ENCODE measurements at regions not wholly inside any gene's neighbourhood (a gene's known extent, or its start where the extent isn't known, plus 50 kb on each side); places are given as distances from the start of the nearest gene placed in this dataset.

- H3K27me3 Mint-ChIP-seq, result peaks cover 7% of the 10 kb centered on the region
- no peaks in the 10 kb centered on the region for H3K4me1 Mint-ChIP-seq (ENCODE audit: low read depth)
- no peaks in the 10 kb centered on the region for H3K9me3 Mint-ChIP-seq (ENCODE audit: low read depth)
- H3K4me3 Mint-ChIP-seq, result no peak overlapping the region
- H3K36me3 Mint-ChIP-seq, result no peaks in the 10 kb centered on the region
- no peak overlapping the region for H3K27ac Mint-ChIP-seq
These were observed 303.8 kb upstream of the IRX4 start for GRCh38 chr5:2186472-2187015.

DNA sequence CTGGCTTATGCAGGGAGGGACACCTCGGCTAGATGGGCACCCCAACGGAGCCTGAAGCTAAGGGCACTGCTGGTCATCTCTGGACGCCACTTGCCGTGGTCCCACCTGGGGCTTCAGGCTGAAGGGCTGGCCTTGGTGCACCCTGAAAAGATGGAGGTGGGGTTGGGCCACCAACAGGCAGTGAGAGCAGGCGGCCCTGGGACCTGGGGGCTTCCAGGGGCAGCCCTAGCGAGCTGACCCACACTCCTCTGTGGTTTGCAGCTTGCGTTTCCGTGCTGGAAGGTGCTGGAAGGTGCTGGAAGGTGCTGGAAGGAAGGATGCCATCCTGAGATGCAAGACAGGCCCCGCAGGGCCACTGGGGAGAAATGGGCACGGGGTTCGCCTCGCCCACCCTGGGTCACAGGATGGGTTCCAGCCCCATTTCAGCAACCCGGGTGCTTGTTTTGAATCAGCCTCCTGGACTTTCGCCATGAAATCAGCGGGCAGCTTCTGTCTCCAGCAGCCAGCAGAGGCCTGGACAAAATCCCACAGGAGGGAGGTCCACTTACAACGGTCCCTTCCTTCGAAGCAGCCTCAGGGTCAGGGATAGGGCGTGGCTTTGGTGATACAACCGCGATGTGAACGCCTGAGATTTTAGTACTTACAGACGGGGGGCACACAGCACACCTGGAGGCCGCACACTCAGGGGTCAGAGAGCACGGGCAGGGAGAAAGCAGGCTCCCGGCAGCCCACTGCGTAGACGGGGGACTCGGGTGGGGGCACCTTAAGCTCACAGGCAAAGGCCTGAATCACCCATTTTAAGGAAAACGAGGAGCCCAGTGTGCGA is 303.1 kb upstream of the IRX4 start:
- Mint-ChIP-seq H3K4me3 (no peak overlapping the region), H3K27ac (no peak overlapping the region), H3K9me3 (ENCODE audit: low read depth) (no peaks in the 10 kb centered on the region), H3K36me3 (no peaks in the 10 kb centered on the region), H3K4me1 (ENCODE audit: low read depth) (no peaks in the 10 kb centered on the region), H3K27me3 (peaks cover 7% of the 10 kb centered on the region)

GRCh38 chr5:2184563-2185540 is 302.1 kb upstream of the IRX4 start:
- H3K27ac Mint-ChIP-seq, result no peak overlapping the region

DNA sequence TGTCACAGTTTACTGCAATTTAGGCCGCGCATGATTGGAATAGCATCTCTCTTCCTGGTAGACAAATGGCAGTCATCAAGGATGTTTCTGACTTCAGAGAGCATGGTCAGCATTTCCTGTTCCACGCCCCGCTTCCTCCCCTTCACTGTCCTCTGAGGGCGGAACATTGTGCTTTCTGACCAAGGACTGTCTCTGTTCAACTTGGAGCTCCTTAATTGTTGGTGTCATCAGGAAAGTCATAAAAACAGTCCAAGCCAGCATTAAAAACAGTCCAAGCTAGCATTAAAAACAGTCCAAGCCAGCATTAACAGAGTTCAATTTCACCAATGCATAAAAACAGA is 301.3 kb upstream of the IRX4 start:
- H3K4me3 Mint-ChIP-seq, result no peak overlapping the region
- H3K27ac Mint-ChIP-seq, result no peak overlapping the region
- H3K4me1 Mint-ChIP-seq (ENCODE audit: low read depth), result no peaks in the 10 kb centered on the region

More at GRCh38 chr5:2184563-2185540, 302.1 kb upstream of the IRX4 start:
- Mint-ChIP-seq H3K27me3 (peaks cover 7% of the 10 kb centered on the region), H3K4me1 (ENCODE audit: low read depth) (no peaks in the 10 kb centered on the region), H3K9me3 (ENCODE audit: low read depth) (no peaks in the 10 kb centered on the region), H3K4me3 (no peak overlapping the region), H3K36me3 (no peaks in the 10 kb centered on the region)

DNA sequence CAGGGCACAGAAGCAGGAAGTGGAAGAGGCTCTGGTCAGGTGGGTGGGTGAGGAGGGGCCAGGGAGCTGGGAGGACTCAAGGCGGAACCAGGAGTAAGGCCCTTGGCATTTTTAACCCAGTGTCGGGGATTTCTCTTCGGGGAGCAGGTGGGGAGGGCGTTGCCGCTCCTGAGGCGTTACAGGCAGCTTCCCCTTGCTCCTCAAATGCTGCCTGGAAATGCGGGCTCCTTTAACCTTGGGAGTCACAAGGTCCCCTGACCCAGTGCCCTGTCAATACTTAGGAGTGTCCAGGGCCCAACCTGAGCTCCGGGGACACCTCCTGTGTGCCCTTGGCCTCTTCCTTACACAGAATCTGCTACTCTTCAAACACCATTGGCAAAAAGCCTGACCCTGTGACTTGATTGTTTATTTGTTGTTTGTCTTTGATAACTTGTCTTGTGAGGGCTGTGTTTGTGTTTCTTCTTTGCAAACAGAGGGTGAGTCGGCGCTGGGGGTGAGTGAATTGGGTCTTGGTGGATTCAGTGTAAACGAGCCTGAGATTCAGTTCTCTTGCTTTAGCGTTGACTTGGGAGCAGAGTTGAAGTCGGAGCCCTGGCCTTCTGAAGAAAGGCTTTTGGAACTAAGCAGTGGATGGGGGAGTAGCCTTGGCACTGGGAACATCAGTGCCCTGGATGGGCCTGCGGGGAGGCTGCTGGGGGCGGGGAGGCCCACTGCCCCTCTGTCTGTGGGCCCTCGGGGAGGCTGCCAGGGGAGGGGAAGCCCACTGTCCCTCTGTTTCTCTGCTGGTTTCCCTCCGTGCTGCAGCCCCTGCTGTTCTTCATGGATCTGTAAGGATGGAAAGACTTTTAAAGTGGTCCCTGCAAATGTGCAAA is 300.7 kb upstream of the IRX4 start:
- Mint-ChIP-seq H3K9me3 (ENCODE audit: low read depth) (no peaks in the 10 kb centered on the region), H3K36me3 (no peaks in the 10 kb centered on the region), H3K4me3 (no peak overlapping the region), H3K27ac (no peak overlapping the region), H3K27me3 (peaks cover 6% of the 10 kb centered on the region), H3K4me1 (ENCODE audit: low read depth) (no peaks in the 10 kb centered on the region)

More for the DNA sequence above, 301.3 kb upstream of the IRX4 start:
- peaks cover 7% of the 10 kb centered on the region for H3K27me3 Mint-ChIP-seq
- no peaks in the 10 kb centered on the region for H3K9me3 Mint-ChIP-seq (ENCODE audit: low read depth)
- no peaks in the 10 kb centered on the region for H3K36me3 Mint-ChIP-seq

- H3K27ac Mint-ChIP-seq, result no peak overlapping the region
- no peaks in the 10 kb centered on the region for H3K9me3 Mint-ChIP-seq (ENCODE audit: low read depth)
These were observed 299.3 kb upstream of the IRX4 start for GRCh38 chr5:2182020-2182419.

GRCh38 chr5:2181557-2181956 is 298.8 kb upstream of the IRX4 start:
- Mint-ChIP-seq H3K36me3 (no peaks in the 10 kb centered on the region), H3K4me3 (no peak overlapping the region), H3K27ac (no peak overlapping the region), H3K27me3 (peaks cover 5% of the 10 kb centered on the region), H3K4me1 (ENCODE audit: low read depth) (no peaks in the 10 kb centered on the region), H3K9me3 (ENCODE audit: low read depth) (no peaks in the 10 kb centered on the region)

More at GRCh38 chr5:2182020-2182419, 299.3 kb upstream of the IRX4 start:
- H3K4me1 Mint-ChIP-seq (ENCODE audit: low read depth), result no peaks in the 10 kb centered on the region
- peaks cover 5% of the 10 kb centered on the region for H3K27me3 Mint-ChIP-seq
- no peaks in the 10 kb centered on the region for H3K36me3 Mint-ChIP-seq
- no peak overlapping the region for H3K4me3 Mint-ChIP-seq

DNA sequence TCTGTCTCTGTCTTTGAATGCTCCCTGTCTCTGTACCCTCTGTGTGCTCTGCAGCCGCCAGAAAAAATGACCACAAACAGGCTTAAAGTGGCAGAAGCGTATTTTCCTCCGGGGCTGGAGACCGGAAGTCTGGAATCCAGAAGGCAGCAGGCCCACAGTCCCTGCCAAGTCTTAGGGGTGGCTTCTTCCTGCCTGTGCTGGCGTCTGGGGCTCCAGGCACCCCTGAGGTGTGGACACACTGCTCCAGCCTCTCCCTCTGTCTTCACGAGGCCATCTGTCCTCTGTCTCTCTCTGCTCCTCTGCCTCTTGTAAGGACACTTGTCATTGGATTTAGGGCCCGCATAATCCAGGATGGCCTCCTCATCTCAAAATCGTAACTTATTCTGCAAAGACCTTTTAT is 298.4 kb upstream of the IRX4 start:
- Mint-ChIP-seq H3K9me3 (ENCODE audit: low read depth) (no peaks in the 10 kb centered on the region), H3K27me3 (peaks cover 7% of the 10 kb centered on the region), H3K4me3 (no peak overlapping the region), H3K36me3 (no peaks in the 10 kb centered on the region), H3K4me1 (ENCODE audit: low read depth) (no peaks in the 10 kb centered on the region), H3K27ac (no peak overlapping the region)

- no peak overlapping the region for H3K4me3 Mint-ChIP-seq
- no peaks in the 10 kb centered on the region for H3K4me1 Mint-ChIP-seq (ENCODE audit: low read depth)
- H3K36me3 Mint-ChIP-seq, result no peaks in the 10 kb centered on the region
- no peaks in the 10 kb centered on the region for H3K9me3 Mint-ChIP-seq (ENCODE audit: low read depth)
- H3K27me3 Mint-ChIP-seq, result peaks cover 7% of the 10 kb centered on the region
- no peak overlapping the region for H3K27ac Mint-ChIP-seq
These were observed 297.7 kb upstream of the IRX4 start for GRCh38 chr5:2180456-2180855.

DNA sequence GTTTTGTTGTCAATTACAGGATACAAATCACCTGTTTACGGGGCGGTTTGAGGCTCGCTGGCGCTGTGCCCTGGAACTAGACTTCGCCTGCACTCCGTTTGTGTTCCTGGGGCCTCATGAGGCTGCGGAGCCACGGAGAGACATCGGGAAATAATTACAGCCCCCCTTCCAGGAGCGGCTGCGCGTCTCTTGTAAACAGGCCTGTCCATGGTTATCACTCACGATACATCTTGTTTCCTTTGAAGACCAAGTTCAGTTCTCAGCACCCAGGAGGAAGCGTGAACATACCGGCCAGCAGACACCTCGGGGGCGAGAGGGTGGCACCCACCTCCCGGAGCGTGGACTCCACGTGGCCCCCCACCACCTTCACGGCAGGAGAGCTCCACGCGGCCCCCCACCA is 297.1 kb upstream of the IRX4 start:
- Mint-ChIP-seq H3K27ac (no peak overlapping the region), H3K4me3 (no peak overlapping the region), H3K27me3 (peaks cover 7% of the 10 kb centered on the region), H3K4me1 (ENCODE audit: low read depth) (no peaks in the 10 kb centered on the region), H3K36me3 (no peaks in the 10 kb centered on the region), H3K9me3 (ENCODE audit: low read depth) (no peaks in the 10 kb centered on the region)

DNA sequence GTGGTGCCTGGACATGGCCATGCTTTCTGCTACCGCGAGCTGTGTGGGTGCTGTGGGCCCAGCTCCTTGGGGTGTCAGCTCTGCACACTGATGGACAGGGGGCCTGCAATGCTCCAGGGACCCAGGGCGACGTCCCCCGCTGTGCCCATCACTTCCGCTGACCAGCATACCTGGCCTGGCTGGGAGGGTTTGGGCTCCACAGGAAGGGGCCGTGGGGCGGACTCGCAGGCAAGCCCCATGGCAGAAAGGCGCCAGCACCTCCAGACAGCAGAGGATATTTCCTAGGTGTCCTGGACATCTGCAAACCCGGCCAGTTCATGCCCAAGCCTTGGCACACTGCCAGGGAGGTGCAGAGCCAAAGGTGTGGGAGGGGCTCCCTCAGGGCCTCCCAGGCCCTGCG is 295.8 kb upstream of the IRX4 start:
- Mint-ChIP-seq H3K9me3 (ENCODE audit: low read depth) (no peaks in the 10 kb centered on the region), H3K36me3 (no peaks in the 10 kb centered on the region), H3K27me3 (peaks cover 5% of the 10 kb centered on the region), H3K4me1 (ENCODE audit: low read depth) (no peaks in the 10 kb centered on the region), H3K27ac (no peak overlapping the region), H3K4me3 (no peak overlapping the region)

- H3K4me3 Mint-ChIP-seq, result no peak overlapping the region
- no peaks in the 10 kb centered on the region for H3K36me3 Mint-ChIP-seq
- peaks cover 6% of the 10 kb centered on the region for H3K27me3 Mint-ChIP-seq
- no peak overlapping the region for H3K27ac Mint-ChIP-seq
- H3K9me3 Mint-ChIP-seq (ENCODE audit: low read depth), result no peaks in the 10 kb centered on the region
- H3K4me1 Mint-ChIP-seq (ENCODE audit: low read depth), result no peaks in the 10 kb centered on the region
These were observed 295.3 kb upstream of the IRX4 start for GRCh38 chr5:2178071-2178477.

DNA sequence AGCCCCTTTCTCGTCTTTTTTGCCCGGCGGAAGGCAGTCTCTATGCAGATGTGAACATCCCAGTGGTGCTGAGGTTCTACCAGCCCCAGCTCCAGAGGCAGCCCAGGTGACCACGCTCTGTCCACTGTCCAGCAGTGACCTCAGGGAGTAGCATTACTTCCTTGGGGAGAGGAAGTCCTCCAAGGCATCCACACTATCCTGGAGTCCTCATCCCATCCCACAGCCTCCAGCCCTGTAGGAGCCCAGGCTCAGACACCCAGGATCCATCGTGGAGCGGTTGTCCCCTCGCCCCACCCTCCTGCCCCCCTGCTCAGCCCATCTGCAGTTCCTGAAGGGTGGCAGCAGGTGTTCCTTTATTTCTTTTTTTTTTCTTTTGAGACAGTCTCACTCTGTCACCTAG is 294.5 kb upstream of the IRX4 start:
- Mint-ChIP-seq H3K27ac (no peak overlapping the region), H3K27me3 (peaks cover 7% of the 10 kb centered on the region), H3K36me3 (no peaks in the 10 kb centered on the region), H3K9me3 (ENCODE audit: low read depth) (no peaks in the 10 kb centered on the region), H3K4me3 (no peak overlapping the region), H3K4me1 (ENCODE audit: low read depth) (no peaks in the 10 kb centered on the region)

- no peaks in the 10 kb centered on the region for H3K4me1 Mint-ChIP-seq (ENCODE audit: low read depth)
- no peak overlapping the region for H3K4me3 Mint-ChIP-seq
- peaks cover 6% of the 10 kb centered on the region for H3K27me3 Mint-ChIP-seq
- no peak overlapping the region for H3K27ac Mint-ChIP-seq
- no peaks in the 10 kb centered on the region for H3K36me3 Mint-ChIP-seq
- H3K9me3 Mint-ChIP-seq (ENCODE audit: low read depth), result no peaks in the 10 kb centered on the region
These were observed 293.9 kb upstream of the IRX4 start for GRCh38 chr5:2176581-2176980.
